Tibial nerve (tissue), 4 donors: ENCODE measurements at regions not wholly inside any gene's neighbourhood (a gene's known extent, or its start where the extent isn't known, plus 50 kb on each side); places are given as distances from the start of the nearest gene placed in this dataset.
A peak's percentile ranks its signal among the peaks of the same experiment; 100 is the strongest.

ENCODE experiments used
- DNase-seq, 2 donors: peaks; one replicate each; pipeline ENCODE4 v3.0.0-alpha.2; 2019; ENCODE audit warnings: low spot score in 2 of 2
- H3K27ac ChIP-seq, 4 donors: fragments of 200-600 bp; sonication (generic) in 3 of 4; one replicate each; pipeline ENCODE4 v1.5.1; 2017 to 2019; ENCODE audit warnings: mild to moderate bottlenecking in 1 of 4
- H3K27me3 ChIP-seq, 2 donors: fragments of 200-600 bp; sonication (generic) in 1 of 2; one replicate each; pipeline versions ENCODE4 v1.5.1 to v1.6.0; 2017 to 2019
- H3K36me3 ChIP-seq, 3 donors: fragments of 200-600 bp; sonication (generic); one replicate each; pipeline ENCODE4 v1.5.1; 2018 to 2019
- H3K4me1 ChIP-seq, 4 donors: fragments of 200-600 bp; sonication (generic) in 3 of 4; one replicate each; pipeline ENCODE4 v1.5.1; 2017 to 2019
- H3K4me3 ChIP-seq, 4 donors: fragments of 200-600 bp; sonication (generic) in 3 of 4; one replicate each; pipeline ENCODE4 v1.5.1; 2017 to 2019; ENCODE audit warnings: mild to moderate bottlenecking in 1 of 4, moderate library complexity in 1 of 4
- H3K9me3 ChIP-seq, 4 donors: fragments of 200-600 bp; sonication (generic) in 3 of 4; one replicate each; pipeline ENCODE4 v1.5.1; 2017 to 2019
- EP300 ChIP-seq, 2 donors: sonication (generic); formaldehyde crosslinking; IDR thresholded peaks; one replicate each; pipeline ENCODE4 v1.6.1; 2017; ENCODE audit warnings: antibody characterized with exemption in 2 of 2, mild to moderate bottlenecking in 1 of 2
- POLR2A ChIP-seq, 2 donors: fragments of 450-650 bp; IDR thresholded peaks; one replicate each; pipeline ENCODE4 v1.6.1; 2017; ENCODE audit warnings: antibody characterized with exemption in 2 of 2, mild to moderate bottlenecking in 2 of 2, moderate library complexity in 2 of 2
- WGBS, 2 donors: methylation state at CpG; one replicate each; pipeline ENCODE4 v1.1.5; 2018; 5-methylcytosine and 5-hydroxymethylcytosine counted together
- TF ChIP-seq, protein P1 (sequence below), 5 experiments: fragments of 200-600 bp in 3 of 5; fragments of 450-650 bp in 2 of 5; sonication (generic) in 3 of 5; IDR thresholded peaks; one replicate each; pipeline ENCODE4 v1.5.1; 2016 to 2019; ENCODE audit warnings: antibody characterized with exemption in 5 of 5, mild to moderate bottlenecking in 3 of 5, moderate library complexity in 2 of 5

DNA sequence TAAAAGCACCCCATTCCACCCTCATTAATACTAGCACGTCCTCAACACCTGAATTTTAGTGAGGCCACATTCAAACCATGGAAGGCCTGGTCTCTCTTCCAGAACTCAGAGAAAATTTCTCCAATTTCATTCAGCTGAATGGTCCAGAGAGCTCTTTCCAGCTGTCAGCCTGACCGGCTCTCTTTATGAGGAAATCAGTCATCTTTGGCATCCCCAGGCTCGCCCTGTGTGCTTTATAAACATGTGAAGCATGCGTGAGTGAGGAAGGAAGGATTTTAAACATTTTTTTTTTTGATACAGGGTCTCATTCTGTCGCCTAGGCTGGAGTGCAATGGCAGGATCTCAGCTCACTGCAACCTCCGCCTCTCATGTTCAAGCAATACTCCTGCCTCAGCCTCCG, 1812.9 kb upstream of the TENM3 start:
- H3K27me3 ChIP-seq: no peaks in the 10 kb centered on the region
- H3K9me3 ChIP-seq: no peaks in the 10 kb centered on the region
- WGBS, 2 donors: 56 to 67% methylated on average over 7 of the region's 7 CpGs
- TF ChIP-seq POLR2A (IDR thresholded peaks at IDR 0.05) (no peak), EP300 (IDR thresholded peaks at IDR 0.05) (no peak)
- TF ChIP-seq, protein P1, sequence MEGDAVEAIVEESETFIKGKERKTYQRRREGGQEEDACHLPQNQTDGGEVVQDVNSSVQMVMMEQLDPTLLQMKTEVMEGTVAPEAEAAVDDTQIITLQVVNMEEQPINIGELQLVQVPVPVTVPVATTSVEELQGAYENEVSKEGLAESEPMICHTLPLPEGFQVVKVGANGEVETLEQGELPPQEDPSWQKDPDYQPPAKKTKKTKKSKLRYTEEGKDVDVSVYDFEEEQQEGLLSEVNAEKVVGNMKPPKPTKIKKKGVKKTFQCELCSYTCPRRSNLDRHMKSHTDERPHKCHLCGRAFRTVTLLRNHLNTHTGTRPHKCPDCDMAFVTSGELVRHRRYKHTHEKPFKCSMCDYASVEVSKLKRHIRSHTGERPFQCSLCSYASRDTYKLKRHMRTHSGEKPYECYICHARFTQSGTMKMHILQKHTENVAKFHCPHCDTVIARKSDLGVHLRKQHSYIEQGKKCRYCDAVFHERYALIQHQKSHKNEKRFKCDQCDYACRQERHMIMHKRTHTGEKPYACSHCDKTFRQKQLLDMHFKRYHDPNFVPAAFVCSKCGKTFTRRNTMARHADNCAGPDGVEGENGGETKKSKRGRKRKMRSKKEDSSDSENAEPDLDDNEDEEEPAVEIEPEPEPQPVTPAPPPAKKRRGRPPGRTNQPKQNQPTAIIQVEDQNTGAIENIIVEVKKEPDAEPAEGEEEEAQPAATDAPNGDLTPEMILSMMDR (IDR thresholded peaks at IDR 0.05): no peak
- H3K4me3 ChIP-seq: no peak overlapping the region
- no peak for DNase-seq
- no peaks in the 10 kb centered on the region for H3K4me1 ChIP-seq
- H3K27ac ChIP-seq: no peak overlapping the region
- no peaks in the 10 kb centered on the region for H3K36me3 ChIP-seq

DNA sequence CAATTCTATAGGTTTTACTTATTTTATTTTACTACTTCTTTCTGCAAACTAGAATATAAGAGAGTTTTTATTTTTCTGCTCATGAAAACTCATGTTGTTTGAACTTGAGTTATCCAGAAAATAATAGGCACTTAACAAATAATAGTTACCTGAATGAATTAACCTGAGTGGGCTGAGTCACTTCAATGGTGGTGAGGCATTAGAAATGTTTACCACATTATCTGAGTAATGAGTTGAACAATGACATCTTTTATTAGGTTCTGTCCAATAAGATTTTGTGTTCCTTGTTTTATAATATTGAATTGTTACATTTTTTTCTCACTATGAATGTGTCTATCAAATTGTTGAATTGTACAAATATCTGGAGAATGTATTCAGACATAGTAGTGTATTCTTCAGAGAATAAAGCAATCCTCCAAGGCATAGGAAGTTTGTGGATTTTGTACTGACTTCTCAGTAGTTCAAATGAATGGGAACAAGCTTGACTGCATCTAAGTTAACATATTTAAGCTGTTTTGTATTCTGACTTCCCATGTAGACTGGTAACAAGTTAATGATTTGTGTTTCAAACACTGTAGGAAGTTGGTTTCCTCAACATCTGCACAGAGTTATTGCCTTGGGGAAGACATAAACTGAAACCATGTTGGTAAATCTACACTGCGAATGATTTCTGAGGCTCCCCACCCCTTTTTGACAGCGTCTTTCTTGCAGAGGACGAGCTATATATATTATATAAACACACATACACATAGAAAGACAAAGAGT, 1808.9 kb upstream of the TENM3 start:
- H3K27me3 ChIP-seq: no peaks in the 10 kb centered on the region
- no peak for TF ChIP-seq EP300 (IDR thresholded peaks at IDR 0.05)
- TF ChIP-seq, protein P1 (IDR thresholded peaks at IDR 0.05): no peak
- TF ChIP-seq POLR2A (IDR thresholded peaks at IDR 0.05): no peak
- WGBS, 2 donors: 3 to 6% methylated on average over 3 of the region's 3 CpGs
- no peak for DNase-seq
- peak overlapping the region in 2 of 4 donors; percentile 55 to 59 for H3K27ac ChIP-seq
- H3K36me3 ChIP-seq: no peaks in the 10 kb centered on the region
- H3K9me3 ChIP-seq: no peaks in the 10 kb centered on the region
- H3K4me1 ChIP-seq: no peaks in the 10 kb centered on the region
- peak overlapping the region in 1 of 4 donors; percentile 14 for H3K4me3 ChIP-seq

DNA sequence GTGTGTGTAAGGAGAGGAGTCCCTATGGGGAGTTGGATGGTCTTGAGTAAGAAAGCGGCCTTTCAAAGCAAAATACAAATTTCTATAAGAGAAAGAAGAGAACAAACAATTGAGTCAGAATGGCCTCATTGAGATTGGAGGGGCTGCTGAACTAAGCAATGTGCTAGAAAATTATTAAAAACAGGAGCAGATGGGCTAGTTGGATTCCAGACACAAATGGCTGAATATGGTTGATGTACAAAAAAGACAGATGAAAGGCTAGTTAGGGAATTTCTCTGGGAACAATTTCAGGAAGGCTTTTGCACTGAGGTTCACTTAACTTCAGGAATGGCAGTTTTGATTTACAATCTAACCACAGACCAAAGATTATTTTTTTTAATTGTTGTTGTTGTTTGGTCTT, 1806.8 kb upstream of the TENM3 start:
- TF ChIP-seq, protein P1 (IDR thresholded peaks at IDR 0.05): no peak
- TF ChIP-seq EP300 (IDR thresholded peaks at IDR 0.05) (no peak), POLR2A (IDR thresholded peaks at IDR 0.05) (no peak)
- 69 to 84% methylated on average over 1 of the region's 1 CpG for WGBS, 2 donors
- Histone ChIP-seq H3K4me1 (no peaks in the 10 kb centered on the region), H3K27me3 (no peaks in the 10 kb centered on the region), H3K9me3 (no peaks in the 10 kb centered on the region), H3K4me3 (no peak overlapping the region), H3K36me3 (no peaks in the 10 kb centered on the region), H3K27ac (no peak overlapping the region)
- DNase-seq: no peak

DNA sequence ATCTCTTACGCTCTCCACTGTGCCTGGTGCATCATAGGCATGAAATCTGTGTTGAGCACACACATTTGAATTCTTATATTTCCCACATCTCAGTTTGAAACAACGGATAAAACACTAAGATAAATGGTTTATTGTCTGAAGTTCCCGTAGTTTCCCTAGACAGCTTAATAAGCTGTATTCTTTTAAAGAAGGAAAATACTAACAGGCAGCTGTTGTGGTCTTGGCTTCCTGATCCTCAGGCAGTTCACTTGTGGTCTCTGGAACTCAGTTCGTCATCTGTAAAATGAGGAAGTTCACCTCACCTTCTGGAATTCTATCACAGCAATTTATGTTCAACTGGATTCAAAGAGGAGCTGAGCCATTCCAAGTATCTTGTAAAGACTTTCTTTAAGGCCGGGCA, 1805.6 kb upstream of the TENM3 start:
- Histone ChIP-seq H3K36me3 (no peaks in the 10 kb centered on the region), H3K4me3 (no peak overlapping the region), H3K27ac (no peak overlapping the region), H3K9me3 (no peaks in the 10 kb centered on the region), H3K27me3 (no peaks in the 10 kb centered on the region), H3K4me1 (no peaks in the 10 kb centered on the region)
- WGBS, 2 donors: 39 to 44% methylated on average over 5 of the region's 5 CpGs
- TF ChIP-seq, protein P1 (IDR thresholded peaks at IDR 0.05): no peak
- TF ChIP-seq POLR2A (IDR thresholded peaks at IDR 0.05): no peak
- TF ChIP-seq EP300 (IDR thresholded peaks at IDR 0.05): no peak
- DNase-seq: no peak

DNA sequence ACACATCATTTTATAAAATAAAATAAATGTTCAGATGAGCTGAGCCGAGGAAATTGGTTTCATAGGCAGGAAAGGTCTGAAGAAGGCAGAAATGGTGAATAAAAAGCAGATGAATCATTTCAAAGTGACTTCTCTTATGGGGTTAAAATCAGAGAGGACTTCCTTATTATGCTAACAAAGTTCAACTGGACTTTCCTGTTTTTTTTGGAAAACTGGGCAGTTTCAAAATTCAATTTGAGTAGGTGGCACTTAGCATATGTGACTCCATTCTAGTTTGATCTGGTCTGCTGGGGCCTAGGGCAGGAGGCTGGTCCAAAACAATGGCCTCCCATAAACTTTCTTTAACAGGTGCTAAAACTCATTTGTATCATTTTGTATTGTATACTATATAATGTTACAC, 1794.9 kb upstream of the TENM3 start:
- Histone ChIP-seq H3K4me1 (no peaks in the 10 kb centered on the region), H3K9me3 (no peaks in the 10 kb centered on the region), H3K4me3 (no peak overlapping the region), H3K27me3 (no peaks in the 10 kb centered on the region), H3K36me3 (no peaks in the 10 kb centered on the region), H3K27ac (no peak overlapping the region)
- DNase-seq: no peak
- WGBS, 2 donors: 78 to 85% methylated on average over 1 of the region's 1 CpG
- TF ChIP-seq POLR2A (IDR thresholded peaks at IDR 0.05) (no peak), EP300 (IDR thresholded peaks at IDR 0.05) (no peak)
- TF ChIP-seq, protein P1 (IDR thresholded peaks at IDR 0.05): no peak
